HCT116 (cell line): ENCODE measurements at regions not wholly inside any gene's neighbourhood (a gene's known extent, or its start where the extent isn't known, plus 50 kb on each side); places are given as distances from the start of the nearest gene placed in this dataset.

Source experiments
- ATF3 ChIP-seq: IDR thresholded peaks from 2 replicates; pipeline ENCODE4 v1.6.1; 2012
- CTCF ChIP-seq, 3 experiments: fragments of 200-600 bp in 1 of 3; sonication (generic) in 1 of 3; IDR thresholded peaks in 2 of 3; conservative IDR thresholded peaks in 1 of 3; 2 replicates each; pipeline ENCODE4 v1.5.1; 2012 to 2017; ENCODE audit warnings: low read depth in 2 of 3, low read length in 2 of 3, antibody characterized with exemption in 1 of 3, borderline replicate concordance in 1 of 3, control low read depth in 1 of 3, mild to moderate bottlenecking in 1 of 3, mixed read lengths in 1 of 3, mixed run types in 1 of 3, moderate library complexity in 1 of 3; ENCODE audit not compliant: insufficient read depth in 1 of 3
- EZH2 ChIP-seq: fragments of 200-600 bp; sonication (generic); IDR thresholded peaks from 2 replicates; pipeline ENCODE4 v1.6.1; 2017; ENCODE audit warnings: antibody characterized with exemption, mixed run types
- EZH2phosphoT487 ChIP-seq: fragments of 200-600 bp; IDR thresholded peaks from 2 replicates; pipeline ENCODE4 v1.6.1; 2018; ENCODE audit warnings: antibody characterized with exemption, borderline replicate concordance
- FOSL1 ChIP-seq: IDR thresholded peaks from 2 replicates; pipeline ENCODE4 v1.6.1; 2012; ENCODE audit warnings: low read depth
- JUND ChIP-seq: IDR thresholded peaks from 2 replicates; pipeline ENCODE4 v1.6.1; 2012
- MAX ChIP-seq: IDR thresholded peaks from 2 replicates; pipeline ENCODE4 v1.6.1; 2012
- POLR2A ChIP-seq: IDR thresholded peaks from 2 replicates; pipeline ENCODE4 v1.7.0; 2011; ENCODE audit warnings: borderline replicate concordance; ENCODE audit not compliant: insufficient read depth, insufficient read length; ENCODE audit errors: extremely low read depth
- POLR2AphosphoS5 ChIP-seq: IDR thresholded peaks from 2 replicates; pipeline ENCODE4 v1.6.1; 2011; ENCODE audit warnings: mild to moderate bottlenecking, low read depth, low read length, moderate library complexity
- RAD21 ChIP-seq: IDR thresholded peaks from 2 replicates; pipeline ENCODE4 v1.6.1; 2012; ENCODE audit warnings: low read depth, mild to moderate bottlenecking
- REST ChIP-seq: IDR thresholded peaks from 2 replicates; pipeline ENCODE4 v1.6.1; 2012; ENCODE audit warnings: low read depth
- SP1 ChIP-seq: IDR thresholded peaks from 2 replicates; pipeline ENCODE4 v1.6.1; 2012; ENCODE audit warnings: low read depth
- ZFX ChIP-seq: fragments of 450-650 bp; IDR thresholded peaks from 2 replicates; pipeline ENCODE4 v1.6.1; 2017
- ZNF274 ChIP-seq: fragments of 200-500 bp; sonication (Bioruptor generic); IDR thresholded peaks from 2 replicates; pipeline ENCODE4 v1.6.1; 2014; ENCODE audit warnings: mild to moderate bottlenecking, low read depth, low read length, inconsistent platforms

DNA sequence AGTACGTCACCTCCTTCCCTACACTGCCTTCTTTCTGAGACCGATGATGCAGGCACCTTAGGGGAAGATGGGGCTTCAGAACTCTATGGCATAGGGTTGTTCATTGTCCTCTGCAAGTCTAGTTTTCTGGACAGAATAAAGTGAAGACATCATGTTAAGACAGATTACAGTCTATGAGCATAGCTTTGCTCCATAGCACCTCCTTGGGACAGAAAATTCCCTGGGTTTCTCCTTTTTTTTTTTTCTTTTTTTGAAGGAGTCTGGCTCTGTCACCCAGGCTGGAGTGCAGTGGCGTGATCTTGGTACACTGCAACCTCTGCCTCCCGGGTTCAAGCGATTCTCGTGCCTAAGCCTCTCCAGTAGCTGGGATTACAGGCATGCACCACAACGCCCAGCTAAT, 119.8 kb upstream of the CADM1 start:
- TF ChIP-seq CTCF (IDR thresholded peaks at IDR 0.05 in 2 of 3, conservative IDR thresholded peaks at IDR 0.05 in 1 of 3; ENCODE audit: borderline replicate concordance in 1 of 3, insufficient read depth in 1 of 3, low read depth in 2 of 3, low read length in 2 of 3) (no peak), ZNF274 (no peak), RAD21 (no peak), ATF3 (no peak), EZH2phosphoT487 (no peak), JUND (no peak), POLR2A (no peak), REST (no peak), SP1 (no peak), POLR2AphosphoS5 (no peak), ZFX (no peak), MAX (no peak), FOSL1 (no peak), EZH2 (no peak)
